ENCODE measurements at regions not wholly inside any gene's neighbourhood (a gene's known extent, or its start where the extent isn't known, plus 50 kb on each side); places are given as distances from the start of the nearest gene placed in this dataset.
"Not testable (repeated sequence)": the region's sequence is repeated elsewhere in the genome, so short reads cannot be mapped to it uniquely, and the experiment has no call there.

GRCh38 chr3:101913168-101913567, 63.9 kb downstream of the NFKBIZ start:
- DNase-seq (ENCODE audit: low spot score) = no peak

- not testable (repeated sequence) for DNase-seq (ENCODE audit: low spot score)
These were observed 68.4 kb downstream of the NFKBIZ start for GRCh38 chr3:101917761-101918160.

- not testable (repeated sequence) for DNase-seq (ENCODE audit: low spot score)
These were observed 72.9 kb downstream of the NFKBIZ start for GRCh38 chr3:101922151-101922725.

- DNase-seq (ENCODE audit: low spot score) = not testable (repeated sequence)
These were observed 75.3 kb downstream of the NFKBIZ start for GRCh38 chr3:101924621-101925020.

- DNase-seq (ENCODE audit: low spot score) = not testable (repeated sequence)
These were observed 75.8 kb downstream of the NFKBIZ start for GRCh38 chr3:101925124-101925523.

- DNase-seq (ENCODE audit: low spot score) = no peak
These were observed 76.2 kb downstream of the NFKBIZ start for GRCh38 chr3:101925564-101925963.

- no peak for DNase-seq (ENCODE audit: low spot score)
These were observed 77.3 kb downstream of the NFKBIZ start for GRCh38 chr3:101926594-101927105.

GRCh38 chr3:101928890-101929289, 79.6 kb downstream of the NFKBIZ start:
- DNase-seq (ENCODE audit: low spot score) = no peak

- no peak for DNase-seq (ENCODE audit: low spot score)
These were observed 81.8 kb downstream of the NFKBIZ start for GRCh38 chr3:101931081-101931480.

- DNase-seq (ENCODE audit: low spot score) = no peak
These were observed 83.2 kb downstream of the NFKBIZ start for GRCh38 chr3:101932326-101933068.

- no peak for DNase-seq (ENCODE audit: low spot score)
These were observed 87.4 kb downstream of the NFKBIZ start for GRCh38 chr3:101936419-101937356.

- no peak for DNase-seq (ENCODE audit: low spot score)
These were observed 89.0 kb downstream of the NFKBIZ start for GRCh38 chr3:101938262-101938847.

GRCh38 chr3:101939361-101940049, 90.2 kb downstream of the NFKBIZ start:
- DNase-seq (ENCODE audit: low spot score) = no peak

- peak; percentile 24 for DNase-seq (ENCODE audit: low spot score)
These were observed 91.4 kb downstream of the NFKBIZ start for GRCh38 chr3:101940521-101941317.

- no peak for DNase-seq (ENCODE audit: low spot score)
These were observed 92.2 kb downstream of the NFKBIZ start for GRCh38 chr3:101941318-101942040.

- DNase-seq (ENCODE audit: low spot score) = no peak
These were observed 93.0 kb downstream of the NFKBIZ start for GRCh38 chr3:101942356-101942755.

GRCh38 chr3:101943029-101943428, 93.7 kb downstream of the NFKBIZ start:
- DNase-seq (ENCODE audit: low spot score) = no peak

GRCh38 chr3:101944308-101944707, 95.0 kb downstream of the NFKBIZ start:
- no peak for DNase-seq (ENCODE audit: low spot score)

GRCh38 chr3:101945980-101946379, 96.7 kb downstream of the NFKBIZ start:
- DNase-seq (ENCODE audit: low spot score) = no peak

- no peak for DNase-seq (ENCODE audit: low spot score)
These were observed 97.6 kb downstream of the NFKBIZ start for GRCh38 chr3:101946906-101947305.
